ENCODE measurements at regions not wholly inside any gene's neighbourhood (a gene's known extent, or its start where the extent isn't known, plus 50 kb on each side); places are given as distances from the start of the nearest gene placed in this dataset.

DNA sequence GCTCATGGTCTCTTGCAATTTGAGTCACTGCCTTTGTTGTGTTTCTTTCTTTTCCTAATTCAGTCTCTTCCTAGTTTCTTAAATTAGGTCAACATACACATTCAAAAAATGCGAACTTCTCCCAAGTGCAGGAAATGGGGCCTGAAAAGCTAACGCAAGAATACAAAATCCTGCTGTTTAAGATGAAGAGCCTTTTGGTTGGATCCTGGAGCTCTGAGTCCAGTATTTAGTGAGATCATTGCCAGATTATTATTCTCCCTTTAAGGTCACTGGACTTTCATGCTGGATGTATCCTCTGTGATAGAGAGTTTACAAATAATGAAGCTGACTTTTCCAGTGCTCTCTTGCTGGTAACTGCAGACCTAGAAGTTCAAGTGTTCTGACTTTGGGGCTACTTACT is 401.9 kb upstream of the MKI67 start:
- TF ChIP-seq, protein P1, sequence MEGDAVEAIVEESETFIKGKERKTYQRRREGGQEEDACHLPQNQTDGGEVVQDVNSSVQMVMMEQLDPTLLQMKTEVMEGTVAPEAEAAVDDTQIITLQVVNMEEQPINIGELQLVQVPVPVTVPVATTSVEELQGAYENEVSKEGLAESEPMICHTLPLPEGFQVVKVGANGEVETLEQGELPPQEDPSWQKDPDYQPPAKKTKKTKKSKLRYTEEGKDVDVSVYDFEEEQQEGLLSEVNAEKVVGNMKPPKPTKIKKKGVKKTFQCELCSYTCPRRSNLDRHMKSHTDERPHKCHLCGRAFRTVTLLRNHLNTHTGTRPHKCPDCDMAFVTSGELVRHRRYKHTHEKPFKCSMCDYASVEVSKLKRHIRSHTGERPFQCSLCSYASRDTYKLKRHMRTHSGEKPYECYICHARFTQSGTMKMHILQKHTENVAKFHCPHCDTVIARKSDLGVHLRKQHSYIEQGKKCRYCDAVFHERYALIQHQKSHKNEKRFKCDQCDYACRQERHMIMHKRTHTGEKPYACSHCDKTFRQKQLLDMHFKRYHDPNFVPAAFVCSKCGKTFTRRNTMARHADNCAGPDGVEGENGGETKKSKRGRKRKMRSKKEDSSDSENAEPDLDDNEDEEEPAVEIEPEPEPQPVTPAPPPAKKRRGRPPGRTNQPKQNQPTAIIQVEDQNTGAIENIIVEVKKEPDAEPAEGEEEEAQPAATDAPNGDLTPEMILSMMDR (IDR thresholded peaks at IDR 0.05): no peak
- no peak for TF ChIP-seq POLR2A (IDR thresholded peaks at IDR 0.05)

Data from ovary (tissue), 3 donors.